ENCODE measurements at regions not wholly inside any gene's neighbourhood (a gene's known extent, or its start where the extent isn't known, plus 50 kb on each side); places are given as distances from the start of the nearest gene placed in this dataset.
A peak's percentile ranks its signal among the peaks of the same experiment; 100 is the strongest.

GRCh38 chrX:45602151-45602550 is 401.5 kb upstream of the DIPK2B start:
- TF ChIP-seq, protein P1, sequence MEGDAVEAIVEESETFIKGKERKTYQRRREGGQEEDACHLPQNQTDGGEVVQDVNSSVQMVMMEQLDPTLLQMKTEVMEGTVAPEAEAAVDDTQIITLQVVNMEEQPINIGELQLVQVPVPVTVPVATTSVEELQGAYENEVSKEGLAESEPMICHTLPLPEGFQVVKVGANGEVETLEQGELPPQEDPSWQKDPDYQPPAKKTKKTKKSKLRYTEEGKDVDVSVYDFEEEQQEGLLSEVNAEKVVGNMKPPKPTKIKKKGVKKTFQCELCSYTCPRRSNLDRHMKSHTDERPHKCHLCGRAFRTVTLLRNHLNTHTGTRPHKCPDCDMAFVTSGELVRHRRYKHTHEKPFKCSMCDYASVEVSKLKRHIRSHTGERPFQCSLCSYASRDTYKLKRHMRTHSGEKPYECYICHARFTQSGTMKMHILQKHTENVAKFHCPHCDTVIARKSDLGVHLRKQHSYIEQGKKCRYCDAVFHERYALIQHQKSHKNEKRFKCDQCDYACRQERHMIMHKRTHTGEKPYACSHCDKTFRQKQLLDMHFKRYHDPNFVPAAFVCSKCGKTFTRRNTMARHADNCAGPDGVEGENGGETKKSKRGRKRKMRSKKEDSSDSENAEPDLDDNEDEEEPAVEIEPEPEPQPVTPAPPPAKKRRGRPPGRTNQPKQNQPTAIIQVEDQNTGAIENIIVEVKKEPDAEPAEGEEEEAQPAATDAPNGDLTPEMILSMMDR (IDR thresholded peaks at IDR 0.05), result no peak
- TF ChIP-seq EZH2 (IDR thresholded peaks at IDR 0.05) (no peak), EZH2phosphoT487 (IDR thresholded peaks at IDR 0.05) (no peak)
- Histone ChIP-seq H4K20me1 (ENCODE audit: low read depth) (no peaks in the 10 kb centered on the region), H2AFZ (replicated peaks) (no peak overlapping the region), H3K4me2 (no peak overlapping the region), H3K27ac (no peak overlapping the region), H3K27me3 (no peaks in the 10 kb centered on the region), H3K9me3 (ENCODE audit: low read depth) (no peaks in the 10 kb centered on the region), H3K4me3 (no peak overlapping the region), H3K79me2 (ENCODE audit: low read depth) (no peaks in the 10 kb centered on the region), H3K9ac (no peak overlapping the region), H3K4me1 (no peaks in the 10 kb centered on the region), H3K36me3 (no peaks in the 10 kb centered on the region), H3F3A (ENCODE audit: low read depth) (no peaks in the 10 kb centered on the region)
- peaks cover 3% of the 10 kb centered on the region for H3K9me3 Mint-ChIP-seq
- peaks cover 5% of the 10 kb centered on the region for H3K4me1 Mint-ChIP-seq
- H3K36me3 Mint-ChIP-seq, result no peaks in the 10 kb centered on the region
- no peak overlapping the region for H3K27ac Mint-ChIP-seq
- no peak for DNase-seq (ENCODE audit: low spot score)
- H3K27me3 Mint-ChIP-seq (ENCODE audit: insufficient read depth, low read depth), result no peaks in the 10 kb centered on the region
- H3K4me3 Mint-ChIP-seq, result no peak overlapping the region

GRCh38 chrX:45601052-45601451 is 400.4 kb upstream of the DIPK2B start:
- Histone ChIP-seq H3K27me3 (no peaks in the 10 kb centered on the region), H3K9ac (no peak overlapping the region), H4K20me1 (ENCODE audit: low read depth) (no peaks in the 10 kb centered on the region), H3F3A (ENCODE audit: low read depth) (no peaks in the 10 kb centered on the region), H2AFZ (replicated peaks) (no peak overlapping the region), H3K36me3 (no peaks in the 10 kb centered on the region), H3K27ac (no peak overlapping the region), H3K4me1 (no peaks in the 10 kb centered on the region), H3K79me2 (ENCODE audit: low read depth) (no peaks in the 10 kb centered on the region), H3K4me2 (peak overlapping the region; percentile 11), H3K9me3 (ENCODE audit: low read depth) (no peaks in the 10 kb centered on the region), H3K4me3 (no peak overlapping the region)
- DNase-seq (ENCODE audit: low spot score), result peak; percentile 21
- Mint-ChIP-seq H3K4me3 (no peak overlapping the region), H3K27ac (no peak overlapping the region), H3K27me3 (ENCODE audit: insufficient read depth, low read depth) (no peaks in the 10 kb centered on the region), H3K9me3 (peaks cover 4% of the 10 kb centered on the region), H3K36me3 (no peaks in the 10 kb centered on the region), H3K4me1 (peaks cover 5% of the 10 kb centered on the region)
- TF ChIP-seq, protein P1 (IDR thresholded peaks at IDR 0.05), result no peak
- TF ChIP-seq EZH2 (IDR thresholded peaks at IDR 0.05) (no peak), EZH2phosphoT487 (IDR thresholded peaks at IDR 0.05) (no peak)

- Mint-ChIP-seq H3K36me3 (no peaks in the 10 kb centered on the region), H3K4me1 (peaks cover 5% of the 10 kb centered on the region), H3K4me3 (no peak overlapping the region), H3K27me3 (ENCODE audit: insufficient read depth, low read depth) (peaks cover 2% of the 10 kb centered on the region), H3K27ac (no peak overlapping the region), H3K9me3 (peaks cover 2% of the 10 kb centered on the region)
- Histone ChIP-seq H3K4me3 (no peak overlapping the region), H3K36me3 (no peaks in the 10 kb centered on the region), H3K27ac (no peak overlapping the region), H3K4me2 (no peak overlapping the region), H2AFZ (replicated peaks) (no peak overlapping the region), H3K9ac (no peak overlapping the region), H3F3A (ENCODE audit: low read depth) (no peaks in the 10 kb centered on the region), H3K4me1 (no peaks in the 10 kb centered on the region), H3K79me2 (ENCODE audit: low read depth) (no peaks in the 10 kb centered on the region), H4K20me1 (ENCODE audit: low read depth) (no peaks in the 10 kb centered on the region), H3K27me3 (no peaks in the 10 kb centered on the region), H3K9me3 (ENCODE audit: low read depth) (peaks cover 11% of the 10 kb centered on the region)
- TF ChIP-seq EZH2phosphoT487 (IDR thresholded peaks at IDR 0.05), result no peak
- DNase-seq (ENCODE audit: low spot score), result no peak
Observed at GRCh38 chrX:45598861-45599260, 398.2 kb upstream of the DIPK2B start.

DNA sequence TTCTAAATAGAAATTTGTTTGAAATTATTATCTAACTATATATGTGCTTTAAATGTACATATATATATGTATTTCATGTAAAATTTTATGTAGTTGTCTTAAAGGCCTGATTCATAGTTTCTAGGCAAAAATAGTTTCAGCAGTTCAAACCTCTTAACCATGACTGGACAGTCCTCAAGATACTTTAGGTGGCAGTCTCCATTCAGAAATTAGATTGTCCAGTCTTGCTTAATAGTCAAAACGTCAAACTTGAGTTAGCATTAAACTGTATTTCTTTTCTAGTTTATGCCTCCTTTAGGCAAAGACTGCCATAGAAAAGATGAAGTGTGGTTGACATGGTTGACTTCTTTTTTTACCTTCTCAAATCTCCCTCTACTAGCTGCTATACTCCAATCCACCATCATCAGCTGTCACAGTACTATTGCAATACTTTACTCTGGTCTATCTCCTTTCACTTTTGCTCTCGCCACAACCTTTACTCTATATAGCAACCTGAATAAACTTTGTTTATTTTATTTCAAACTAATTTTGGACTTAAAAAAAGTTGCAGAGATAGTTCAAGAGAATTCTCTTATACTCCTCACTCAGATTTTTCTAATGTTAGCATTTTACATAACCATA is 395.6 kb upstream of the DIPK2B start:
- Histone ChIP-seq H3K79me2 (ENCODE audit: low read depth) (no peaks in the 10 kb centered on the region), H3F3A (ENCODE audit: low read depth) (no peaks in the 10 kb centered on the region), H4K20me1 (ENCODE audit: low read depth) (no peaks in the 10 kb centered on the region), H3K4me1 (no peaks in the 10 kb centered on the region), H3K4me3 (no peak overlapping the region), H3K27me3 (no peaks in the 10 kb centered on the region), H3K9ac (no peak overlapping the region), H3K27ac (no peak overlapping the region), H3K4me2 (no peak overlapping the region), H3K36me3 (no peaks in the 10 kb centered on the region), H2AFZ (replicated peaks) (no peak overlapping the region), H3K9me3 (ENCODE audit: low read depth) (peaks cover 11% of the 10 kb centered on the region)
- TF ChIP-seq EZH2phosphoT487 (IDR thresholded peaks at IDR 0.05) (no peak), EZH2 (IDR thresholded peaks at IDR 0.05) (no peak)
- TF ChIP-seq, protein P1 (IDR thresholded peaks at IDR 0.05), result no peak
- Mint-ChIP-seq H3K4me1 (peaks cover 5% of the 10 kb centered on the region), H3K27me3 (ENCODE audit: insufficient read depth, low read depth) (peaks cover 2% of the 10 kb centered on the region), H3K4me3 (no peak overlapping the region), H3K36me3 (no peaks in the 10 kb centered on the region), H3K9me3 (peaks cover 2% of the 10 kb centered on the region), H3K27ac (no peak overlapping the region)
- DNase-seq (ENCODE audit: low spot score), result no peak

Data from neural progenitor cell (in vitro differentiated cells).